Tibial artery (tissue), 4 donors: ENCODE measurements at regions not wholly inside any gene's neighbourhood (a gene's known extent, or its start where the extent isn't known, plus 50 kb on each side); places are given as distances from the start of the nearest gene placed in this dataset.

Experiments
- DNase-seq, 2 donors: peaks; one replicate each; pipeline ENCODE4 v3.0.0-alpha.2; 2019
- H3K27ac ChIP-seq, 2 donors: fragments of 200-600 bp; sonication (generic) in 1 of 2; 1 replicate in 1 of 2; 2 replicates in 1 of 2; pipeline ENCODE4 v1.5.1; 2018 to 2019; ENCODE audit warnings: mild to moderate bottlenecking in 1 of 2
- H3K27me3 ChIP-seq, 2 donors: fragments of 200-600 bp; sonication (generic) in 1 of 2; one replicate each; pipeline versions ENCODE4 v1.5.1 to v1.6.0; 2016 to 2019
- H3K36me3 ChIP-seq, 3 donors: fragments of 200-600 bp; sonication (generic) in 2 of 3; one replicate each; pipeline ENCODE4 v1.5.1; 2016 to 2019; ENCODE audit warnings: mild to moderate bottlenecking in 2 of 3
- H3K4me1 ChIP-seq, 4 donors: fragments of 200-600 bp; sonication (generic) in 2 of 4; 1 replicate in 3 of 4; 2 replicates in 1 of 4; pipeline ENCODE4 v1.5.1; 2016 to 2019
- H3K4me3 ChIP-seq, 2 donors: fragments of 200-600 bp; sonication (generic) in 1 of 2; 1 replicate in 1 of 2; 2 replicates in 1 of 2; pipeline ENCODE4 v1.5.1; 2018 to 2019; ENCODE audit warnings: mild to moderate bottlenecking in 2 of 2
- H3K9me3 ChIP-seq, 3 donors: fragments of 200-600 bp; sonication (generic) in 1 of 3; one replicate each; pipeline ENCODE4 v1.5.1; 2016 to 2019
- intact Hi-C: fragments of 100-400 bp; cut with DNase I; formaldehyde crosslinking; loops from one replicate; pipeline ENCODE4 v1.15.0; 2023; ENCODE audit warnings: low total_unique reads
- TF ChIP-seq, protein P1 (sequence below), 2 experiments: fragments of 200-600 bp in 1 of 2; fragments of 450-650 bp in 1 of 2; IDR thresholded peaks; one replicate each; pipeline ENCODE4 v1.5.1; 2017 to 2019; ENCODE audit warnings: antibody characterized with exemption in 2 of 2, mild to moderate bottlenecking in 1 of 2, moderate library complexity in 1 of 2

DNA sequence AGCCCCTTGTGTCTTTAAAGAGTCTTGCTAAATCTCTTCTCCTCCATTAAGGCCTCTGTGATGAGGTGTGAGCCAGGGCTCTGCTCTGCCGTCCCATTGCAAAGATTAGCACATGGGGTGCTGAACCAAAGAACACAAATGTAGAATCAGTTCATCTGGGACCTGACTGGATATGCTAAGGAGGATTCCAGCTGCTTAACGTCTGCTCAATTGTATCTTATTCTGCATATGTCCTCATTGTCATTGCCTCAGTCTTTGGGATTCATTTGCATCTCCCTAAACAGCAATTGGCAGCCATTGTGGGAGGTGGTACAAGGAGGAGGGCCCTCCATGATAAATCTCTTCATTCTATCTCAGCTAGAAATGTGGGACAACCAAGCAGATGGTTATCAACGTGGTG is 106.3 kb upstream of the ADAMTS18 start:
- Histone ChIP-seq H3K9me3 (no peaks in the 10 kb centered on the region), H3K4me3 (no peak overlapping the region), H3K27me3 (no peaks in the 10 kb centered on the region), H3K4me1 (no peaks in the 10 kb centered on the region), H3K36me3 (no peaks in the 10 kb centered on the region), H3K27ac (no peak overlapping the region)
- DNase-seq: no peak
- intact Hi-C loops: no loop called here
- TF ChIP-seq, protein P1, sequence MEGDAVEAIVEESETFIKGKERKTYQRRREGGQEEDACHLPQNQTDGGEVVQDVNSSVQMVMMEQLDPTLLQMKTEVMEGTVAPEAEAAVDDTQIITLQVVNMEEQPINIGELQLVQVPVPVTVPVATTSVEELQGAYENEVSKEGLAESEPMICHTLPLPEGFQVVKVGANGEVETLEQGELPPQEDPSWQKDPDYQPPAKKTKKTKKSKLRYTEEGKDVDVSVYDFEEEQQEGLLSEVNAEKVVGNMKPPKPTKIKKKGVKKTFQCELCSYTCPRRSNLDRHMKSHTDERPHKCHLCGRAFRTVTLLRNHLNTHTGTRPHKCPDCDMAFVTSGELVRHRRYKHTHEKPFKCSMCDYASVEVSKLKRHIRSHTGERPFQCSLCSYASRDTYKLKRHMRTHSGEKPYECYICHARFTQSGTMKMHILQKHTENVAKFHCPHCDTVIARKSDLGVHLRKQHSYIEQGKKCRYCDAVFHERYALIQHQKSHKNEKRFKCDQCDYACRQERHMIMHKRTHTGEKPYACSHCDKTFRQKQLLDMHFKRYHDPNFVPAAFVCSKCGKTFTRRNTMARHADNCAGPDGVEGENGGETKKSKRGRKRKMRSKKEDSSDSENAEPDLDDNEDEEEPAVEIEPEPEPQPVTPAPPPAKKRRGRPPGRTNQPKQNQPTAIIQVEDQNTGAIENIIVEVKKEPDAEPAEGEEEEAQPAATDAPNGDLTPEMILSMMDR (IDR thresholded peaks at IDR 0.05): no peak

DNA sequence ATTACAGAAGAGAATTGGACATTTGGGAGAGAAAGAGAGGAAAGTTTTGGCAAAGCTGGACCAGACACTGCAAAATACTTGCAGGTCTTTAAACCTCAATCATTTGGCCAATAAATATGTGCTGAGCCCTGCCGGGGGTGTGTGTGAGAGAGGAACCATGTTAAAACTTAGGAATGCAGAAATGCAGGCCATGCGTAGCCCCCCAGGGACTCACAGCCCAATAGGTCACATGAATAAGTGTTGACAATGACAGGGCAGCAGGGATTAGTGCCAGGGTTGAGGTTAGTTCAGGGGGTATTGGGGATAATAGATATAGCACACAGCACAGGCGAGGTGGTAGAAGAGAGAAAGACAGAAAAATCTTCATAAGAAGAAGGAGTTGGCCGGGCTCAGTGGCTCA is 113.3 kb upstream of the ADAMTS18 start:
- TF ChIP-seq, protein P1 (IDR thresholded peaks at IDR 0.05): no peak
- H3K36me3 ChIP-seq: no peaks in the 10 kb centered on the region
- DNase-seq: no peak
- H3K9me3 ChIP-seq: no peaks in the 10 kb centered on the region
- H3K4me1 ChIP-seq: no peaks in the 10 kb centered on the region
- no peak overlapping the region for H3K4me3 ChIP-seq
- intact Hi-C loops: no loop called here
- peaks cover 0 to 13% of the 10 kb centered on the region in 2 donors for H3K27me3 ChIP-seq
- no peak overlapping the region for H3K27ac ChIP-seq

DNA sequence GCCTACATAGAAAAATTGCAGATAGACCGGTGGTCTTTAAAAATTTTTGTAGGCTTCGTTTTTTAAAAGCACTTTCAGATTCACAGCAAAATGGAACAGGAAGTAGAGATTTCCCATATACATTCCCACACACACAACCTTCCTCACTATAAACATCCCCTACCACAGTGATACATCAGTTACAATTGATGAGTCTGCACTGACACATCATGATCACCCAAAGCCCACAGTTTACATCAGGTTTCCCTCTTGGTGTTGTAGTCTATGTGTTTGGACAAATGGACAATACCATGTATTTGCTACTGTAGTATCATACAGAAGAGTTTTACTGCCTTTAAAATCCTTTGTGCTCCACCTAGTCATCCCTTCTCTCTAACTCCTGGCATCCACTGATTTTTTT is 113.9 kb upstream of the ADAMTS18 start:
- Histone ChIP-seq H3K4me1 (no peaks in the 10 kb centered on the region), H3K36me3 (no peaks in the 10 kb centered on the region), H3K27me3 (peaks cover 0 to 13% of the 10 kb centered on the region in 2 donors), H3K9me3 (no peaks in the 10 kb centered on the region), H3K4me3 (no peak overlapping the region), H3K27ac (no peak overlapping the region)
- no peak for DNase-seq
- intact Hi-C loops: no loop called here
- TF ChIP-seq, protein P1 (IDR thresholded peaks at IDR 0.05): no peak

DNA sequence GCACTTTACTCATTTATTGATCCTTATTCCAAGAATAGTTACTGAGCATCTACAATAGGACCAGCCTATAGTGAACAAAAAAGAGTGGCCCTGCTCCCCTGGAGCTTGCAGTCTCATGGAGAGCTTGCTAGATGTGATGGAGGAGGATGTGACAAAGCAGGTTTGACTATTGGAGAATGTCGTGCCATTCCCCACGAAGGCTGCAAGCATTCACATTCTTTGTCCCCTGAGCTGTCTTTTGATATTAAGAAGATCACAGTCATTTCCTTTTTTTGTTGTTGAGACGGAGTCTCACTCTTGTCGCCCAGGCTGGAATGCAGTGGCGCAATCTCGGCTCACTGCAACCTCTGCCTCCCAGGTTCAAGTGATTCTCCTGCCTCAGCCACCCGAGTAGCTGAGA is 115.0 kb upstream of the ADAMTS18 start:
- TF ChIP-seq, protein P1 (IDR thresholded peaks at IDR 0.05): no peak
- H3K9me3 ChIP-seq: no peaks in the 10 kb centered on the region
- peaks cover 0 to 13% of the 10 kb centered on the region in 2 donors for H3K27me3 ChIP-seq
- DNase-seq: no peak
- no peaks in the 10 kb centered on the region for H3K36me3 ChIP-seq
- no peak overlapping the region for H3K4me3 ChIP-seq
- no peaks in the 10 kb centered on the region for H3K4me1 ChIP-seq
- no peak overlapping the region for H3K27ac ChIP-seq
- intact Hi-C loops: no loop called here

DNA sequence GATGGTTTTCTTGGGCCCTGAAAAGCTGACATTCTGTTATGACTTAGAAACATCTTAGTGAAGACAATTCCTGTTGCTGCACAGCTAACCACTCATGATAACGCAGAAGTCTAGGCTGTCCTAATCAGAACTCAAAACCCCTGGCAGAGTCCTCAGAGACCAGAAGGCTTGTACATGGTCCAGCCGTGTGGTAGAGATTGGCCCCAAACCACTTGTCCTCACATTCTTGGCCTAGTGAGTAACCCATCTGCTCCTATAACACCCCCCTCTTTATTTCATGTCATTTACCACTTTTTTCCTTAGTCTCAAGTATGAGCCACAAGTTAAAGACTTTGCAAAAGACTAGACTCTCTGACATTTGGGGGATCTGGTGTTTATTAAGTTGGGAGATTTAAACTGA is 116.5 kb upstream of the ADAMTS18 start:
- Histone ChIP-seq H3K4me1 (no peaks in the 10 kb centered on the region), H3K9me3 (no peaks in the 10 kb centered on the region), H3K27me3 (peaks cover 0 to 13% of the 10 kb centered on the region in 2 donors), H3K4me3 (no peak overlapping the region), H3K36me3 (no peaks in the 10 kb centered on the region), H3K27ac (no peak overlapping the region)
- intact Hi-C loops: no loop called here
- DNase-seq: no peak
- TF ChIP-seq, protein P1 (IDR thresholded peaks at IDR 0.05): no peak

DNA sequence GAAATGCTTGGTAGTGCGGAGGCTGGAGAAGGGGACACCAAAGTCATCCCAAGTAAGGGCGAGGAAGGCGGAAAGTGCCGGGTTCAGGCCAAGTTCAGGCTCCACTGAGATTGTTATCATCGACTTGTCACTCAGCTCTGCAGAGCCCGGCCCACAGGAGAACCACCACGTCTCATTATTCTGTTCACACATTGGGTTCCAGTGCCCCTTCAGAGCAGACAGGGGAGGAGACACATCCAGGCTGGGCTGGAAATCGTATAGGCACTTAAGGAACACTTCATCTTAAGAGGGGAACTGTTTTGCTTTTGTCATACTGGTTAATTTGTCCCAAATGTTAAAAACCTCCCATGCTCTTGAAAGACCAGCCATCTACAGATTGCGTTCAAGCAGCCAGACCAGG is 118.3 kb upstream of the ADAMTS18 start:
- H3K4me1 ChIP-seq: no peaks in the 10 kb centered on the region
- H3K4me3 ChIP-seq: no peak overlapping the region
- TF ChIP-seq, protein P1 (IDR thresholded peaks at IDR 0.05): no peak
- peaks cover 0 to 10% of the 10 kb centered on the region in 2 donors for H3K27me3 ChIP-seq
- H3K9me3 ChIP-seq: no peaks in the 10 kb centered on the region
- no peak for DNase-seq
- intact Hi-C loops: no loop called here
- no peak overlapping the region for H3K27ac ChIP-seq
- no peaks in the 10 kb centered on the region for H3K36me3 ChIP-seq
